WTC11 (cell line): ENCODE measurements at regions not wholly inside any gene's neighbourhood (a gene's known extent, or its start where the extent isn't known, plus 50 kb on each side); places are given as distances from the start of the nearest gene placed in this dataset.

Experiments used
- ATAC-seq: fragments of 200-7000 bp; cut with Tn5 transposase; 2 replicates; pipeline ENCODE4 v1.10.0; 2021; ENCODE audit warnings: mild to moderate bottlenecking, moderate library complexity
- CTCF ChIA-PET: fragments of 300-600 bp; sonication (Branson Sonifier 250); formaldehyde crosslinking; loops from one replicate; lab custom pipeline; 2021; ENCODE audit warnings: antibody characterized with exemption; lab: Charles Lee
- POLR2A ChIA-PET: fragments of 350-600 bp; sonication (Branson Sonifier 250); formaldehyde crosslinking; loops from one replicate; lab custom pipeline; 2021; ENCODE audit warnings: antibody characterized with exemption; lab: Charles Lee
- DNase-seq: peaks from one replicate; pipeline ENCODE4 v3.0.0; 2021; ENCODE audit warnings: low spot score
- H3K27ac Mint-ChIP-seq: 2 replicates; pipeline ENCODE4 v1.8.0; 2021; ENCODE audit warnings: mixed read lengths
- H3K27me3 Mint-ChIP-seq: 2 replicates; pipeline ENCODE4 v1.8.0; 2021; ENCODE audit warnings: low read depth, mild to moderate bottlenecking, moderate library complexity, mixed read lengths
- H3K36me3 Mint-ChIP-seq: 2 replicates; pipeline ENCODE4 v1.8.0; 2021; ENCODE audit warnings: mixed read lengths
- H3K4me1 Mint-ChIP-seq: 2 replicates; pipeline ENCODE4 v1.8.0; 2022; ENCODE audit warnings: mixed read lengths
- H3K4me3 Mint-ChIP-seq: 2 replicates; pipeline ENCODE4 v1.8.0; 2021; ENCODE audit warnings: mild to moderate bottlenecking, moderate library complexity, mixed read lengths
- H3K9me3 Mint-ChIP-seq: 2 replicates; pipeline ENCODE4 v1.8.0; 2021; ENCODE audit warnings: mixed read lengths
- ESRRA ChIP-seq: sonication (generic); formaldehyde crosslinking; IDR thresholded peaks from 2 replicates; pipeline ENCODE4 v1.8.1; 2022; ENCODE audit warnings: mild to moderate bottlenecking, missing genetic modification reagents, borderline replicate concordance
- FOXJ3 ChIP-seq: sonication (generic); formaldehyde crosslinking; IDR thresholded peaks from 2 replicates; pipeline ENCODE4 v1.9.0; 2021; ENCODE audit warnings: missing genetic modification reagents, mild to moderate bottlenecking, borderline replicate concordance
- FOXP1 ChIP-seq: sonication (generic); formaldehyde crosslinking; IDR thresholded peaks from 2 replicates; pipeline ENCODE4 v1.8.0; 2022; ENCODE audit warnings: missing genetic modification reagents, mild to moderate bottlenecking, moderate library complexity, borderline replicate concordance
- GABPB1 ChIP-seq: sonication (generic); formaldehyde crosslinking; IDR thresholded peaks from 2 replicates; pipeline ENCODE4 v1.8.1; 2023; ENCODE audit warnings: mild to moderate bottlenecking, missing genetic modification reagents
- GTF2I ChIP-seq: fragments of 250-450 bp; sonication (Bioruptor Pico); conservative IDR thresholded peaks from 2 replicates; pipeline ENCODE4 v1.4.0; 2021; ENCODE audit warnings: mild to moderate bottlenecking
- MXD4 ChIP-seq: fragments of 250-450 bp; sonication (Bioruptor Pico); IDR thresholded peaks from 2 replicates; pipeline ENCODE4 v1.8.0; 2021; ENCODE audit warnings: mild to moderate bottlenecking, moderate library complexity, borderline replicate concordance
- NR2C2 ChIP-seq: sonication (generic); formaldehyde crosslinking; IDR thresholded peaks from 2 replicates; pipeline ENCODE4 v1.8.0; 2022; ENCODE audit warnings: mild to moderate bottlenecking, missing genetic modification reagents
- RORB ChIP-seq: fragments of 250-450 bp; sonication (Bioruptor Pico); IDR thresholded peaks from 2 replicates; pipeline ENCODE4 v1.9.0; 2021; ENCODE audit warnings: mild to moderate bottlenecking
- ZNF232 ChIP-seq: sonication (generic); formaldehyde crosslinking; IDR thresholded peaks from 2 replicates; pipeline ENCODE4 v1.8.0; 2022; ENCODE audit warnings: mild to moderate bottlenecking, missing genetic modification reagents
- TF ChIP-seq, protein P1 (sequence below): sonication (generic); formaldehyde crosslinking; IDR thresholded peaks from 2 replicates; pipeline ENCODE4 v1.8.0; 2022; ENCODE audit warnings: mild to moderate bottlenecking, missing genetic modification reagents
- TF ChIP-seq, protein P2 (sequence below): fragments of 250-450 bp; sonication (Bioruptor Pico); IDR thresholded peaks from 2 replicates; pipeline ENCODE4 v1.9.0; 2021; ENCODE audit warnings: mild to moderate bottlenecking, borderline replicate concordance
- TF ChIP-seq, protein P3 (sequence below): sonication (generic); formaldehyde crosslinking; IDR thresholded peaks from 2 replicates; pipeline ENCODE4 v1.8.0; 2022; ENCODE audit warnings: mild to moderate bottlenecking, missing genetic modification reagents
- TF ChIP-seq, protein P4 (sequence below): sonication (generic); formaldehyde crosslinking; IDR thresholded peaks from 2 replicates; pipeline ENCODE4 v1.8.1; 2022; ENCODE audit warnings: low read depth, mild to moderate bottlenecking, moderate library complexity, missing genetic modification reagents, borderline replicate concordance
- TF ChIP-seq, protein P5 (sequence below): sonication (generic); formaldehyde crosslinking; IDR thresholded peaks from 2 replicates; pipeline ENCODE4 v1.8.1; 2023; ENCODE audit warnings: mild to moderate bottlenecking, missing genetic modification reagents, moderate library complexity
- TF ChIP-seq, protein P6 (sequence below): sonication (generic); formaldehyde crosslinking; IDR thresholded peaks from 2 replicates; pipeline ENCODE4 v1.8.0; 2023; ENCODE audit warnings: missing genetic modification reagents, mild to moderate bottlenecking, borderline replicate concordance
- TF ChIP-seq, protein P7 (sequence below): fragments of 250-450 bp; sonication (Bioruptor Pico); IDR thresholded peaks from 2 replicates; pipeline ENCODE4 v1.9.0; 2021; ENCODE audit warnings: moderate library complexity, mild to moderate bottlenecking, inconsistent platforms, borderline replicate concordance

DNA sequence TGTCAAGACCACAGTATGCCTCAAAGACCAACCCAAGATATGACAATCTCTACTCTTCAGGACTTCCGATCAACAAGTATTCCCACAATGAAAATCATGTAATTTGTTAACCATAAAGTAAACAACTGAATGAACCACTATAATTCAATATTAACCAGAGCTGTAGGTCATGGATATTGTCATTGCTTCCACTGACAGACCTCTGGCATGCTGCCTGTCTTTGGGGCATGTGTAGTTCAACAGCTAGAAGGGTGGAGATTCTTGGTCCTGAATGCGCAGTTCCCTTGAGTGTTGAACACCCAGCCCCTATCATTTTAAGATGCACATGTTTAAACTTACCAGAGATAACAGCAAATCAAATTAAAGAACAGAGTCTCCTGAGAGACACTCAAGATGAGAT, 283.0 kb downstream of the CEMIP2 start:
- ATAC-seq = no peak
- POLR2A ChIA-PET = no interaction called here

DNA sequence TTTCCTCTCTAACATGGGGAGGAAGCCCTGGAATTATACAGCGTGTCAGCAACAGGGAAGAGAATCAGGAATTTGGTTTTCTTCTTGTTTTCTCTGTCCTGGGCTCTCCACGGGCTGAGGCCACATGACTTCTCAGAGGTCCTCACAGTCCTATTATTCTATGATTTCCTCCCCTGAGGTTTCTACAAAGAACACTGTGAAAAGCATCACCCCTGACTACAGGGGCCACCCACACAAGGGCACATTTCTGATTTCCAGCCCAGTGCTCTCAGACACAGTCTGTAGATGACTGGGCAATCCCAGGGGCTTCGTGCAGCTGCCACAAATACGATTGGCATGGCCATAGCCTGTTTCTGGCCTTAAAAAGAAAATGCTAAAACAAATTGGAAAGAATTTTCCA, 284.9 kb downstream of the CEMIP2 start:
- no peaks in the 10 kb centered on the region for H3K27me3 Mint-ChIP-seq
- POLR2A ChIA-PET = no interaction called here
- TF ChIP-seq FOXJ3 (CRISPR knock-in tag) = no peak
- H3K4me3 Mint-ChIP-seq = no peak overlapping the region
- H3K27ac Mint-ChIP-seq = no peak overlapping the region
- H3K4me1 Mint-ChIP-seq = no peaks in the 10 kb centered on the region
- CTCF ChIA-PET = interaction anchor here (1.1 kb wide), 1 partner anchor 128 kb away, joined by 3 read pairs; no protein-coding TSS in a partner anchor
- ATAC-seq (no peak), DNase-seq (no peak)
- no peaks in the 10 kb centered on the region for H3K36me3 Mint-ChIP-seq
- H3K9me3 Mint-ChIP-seq = no peaks in the 10 kb centered on the region

More for the DNA sequence above, 283.0 kb downstream of the CEMIP2 start:
- CTCF ChIA-PET = no interaction called here
- Mint-ChIP-seq H3K36me3 (no peaks in the 10 kb centered on the region), H3K4me3 (no peak overlapping the region), H3K27ac (no peak overlapping the region), H3K4me1 (no peaks in the 10 kb centered on the region)
- TF ChIP-seq GABPB1 (CRISPR knock-in tag) (no peak), FOXJ3 (CRISPR knock-in tag) (no peak), ZNF232 (CRISPR knock-in tag) (no peak), RORB (CRISPR knock-in tag) (no peak)
- TF ChIP-seq, protein P1, sequence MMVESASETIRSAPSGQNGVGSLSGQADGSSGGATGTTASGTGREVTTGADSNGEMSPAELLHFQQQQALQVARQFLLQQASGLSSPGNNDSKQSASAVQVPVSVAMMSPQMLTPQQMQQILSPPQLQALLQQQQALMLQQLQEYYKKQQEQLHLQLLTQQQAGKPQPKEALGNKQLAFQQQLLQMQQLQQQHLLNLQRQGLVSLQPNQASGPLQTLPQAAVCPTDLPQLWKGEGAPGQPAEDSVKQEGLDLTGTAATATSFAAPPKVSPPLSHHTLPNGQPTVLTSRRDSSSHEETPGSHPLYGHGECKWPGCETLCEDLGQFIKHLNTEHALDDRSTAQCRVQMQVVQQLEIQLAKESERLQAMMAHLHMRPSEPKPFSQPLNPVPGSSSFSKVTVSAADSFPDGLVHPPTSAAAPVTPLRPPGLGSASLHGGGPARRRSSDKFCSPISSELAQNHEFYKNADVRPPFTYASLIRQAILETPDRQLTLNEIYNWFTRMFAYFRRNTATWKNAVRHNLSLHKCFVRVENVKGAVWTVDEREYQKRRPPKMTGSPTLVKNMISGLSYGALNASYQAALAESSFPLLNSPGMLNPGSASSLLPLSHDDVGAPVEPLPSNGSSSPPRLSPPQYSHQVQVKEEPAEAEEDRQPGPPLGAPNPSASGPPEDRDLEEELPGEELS (CRISPR knock-in tag) = no peak
- TF ChIP-seq, protein P2, sequence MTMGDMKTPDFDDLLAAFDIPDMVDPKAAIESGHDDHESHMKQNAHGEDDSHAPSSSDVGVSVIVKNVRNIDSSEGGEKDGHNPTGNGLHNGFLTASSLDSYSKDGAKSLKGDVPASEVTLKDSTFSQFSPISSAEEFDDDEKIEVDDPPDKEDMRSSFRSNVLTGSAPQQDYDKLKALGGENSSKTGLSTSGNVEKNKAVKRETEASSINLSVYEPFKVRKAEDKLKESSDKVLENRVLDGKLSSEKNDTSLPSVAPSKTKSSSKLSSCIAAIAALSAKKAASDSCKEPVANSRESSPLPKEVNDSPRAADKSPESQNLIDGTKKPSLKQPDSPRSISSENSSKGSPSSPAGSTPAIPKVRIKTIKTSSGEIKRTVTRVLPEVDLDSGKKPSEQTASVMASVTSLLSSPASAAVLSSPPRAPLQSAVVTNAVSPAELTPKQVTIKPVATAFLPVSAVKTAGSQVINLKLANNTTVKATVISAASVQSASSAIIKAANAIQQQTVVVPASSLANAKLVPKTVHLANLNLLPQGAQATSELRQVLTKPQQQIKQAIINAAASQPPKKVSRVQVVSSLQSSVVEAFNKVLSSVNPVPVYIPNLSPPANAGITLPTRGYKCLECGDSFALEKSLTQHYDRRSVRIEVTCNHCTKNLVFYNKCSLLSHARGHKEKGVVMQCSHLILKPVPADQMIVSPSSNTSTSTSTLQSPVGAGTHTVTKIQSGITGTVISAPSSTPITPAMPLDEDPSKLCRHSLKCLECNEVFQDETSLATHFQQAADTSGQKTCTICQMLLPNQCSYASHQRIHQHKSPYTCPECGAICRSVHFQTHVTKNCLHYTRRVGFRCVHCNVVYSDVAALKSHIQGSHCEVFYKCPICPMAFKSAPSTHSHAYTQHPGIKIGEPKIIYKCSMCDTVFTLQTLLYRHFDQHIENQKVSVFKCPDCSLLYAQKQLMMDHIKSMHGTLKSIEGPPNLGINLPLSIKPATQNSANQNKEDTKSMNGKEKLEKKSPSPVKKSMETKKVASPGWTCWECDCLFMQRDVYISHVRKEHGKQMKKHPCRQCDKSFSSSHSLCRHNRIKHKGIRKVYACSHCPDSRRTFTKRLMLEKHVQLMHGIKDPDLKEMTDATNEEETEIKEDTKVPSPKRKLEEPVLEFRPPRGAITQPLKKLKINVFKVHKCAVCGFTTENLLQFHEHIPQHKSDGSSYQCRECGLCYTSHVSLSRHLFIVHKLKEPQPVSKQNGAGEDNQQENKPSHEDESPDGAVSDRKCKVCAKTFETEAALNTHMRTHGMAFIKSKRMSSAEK (CRISPR knock-in tag) = no peak
- TF ChIP-seq, protein P3, sequence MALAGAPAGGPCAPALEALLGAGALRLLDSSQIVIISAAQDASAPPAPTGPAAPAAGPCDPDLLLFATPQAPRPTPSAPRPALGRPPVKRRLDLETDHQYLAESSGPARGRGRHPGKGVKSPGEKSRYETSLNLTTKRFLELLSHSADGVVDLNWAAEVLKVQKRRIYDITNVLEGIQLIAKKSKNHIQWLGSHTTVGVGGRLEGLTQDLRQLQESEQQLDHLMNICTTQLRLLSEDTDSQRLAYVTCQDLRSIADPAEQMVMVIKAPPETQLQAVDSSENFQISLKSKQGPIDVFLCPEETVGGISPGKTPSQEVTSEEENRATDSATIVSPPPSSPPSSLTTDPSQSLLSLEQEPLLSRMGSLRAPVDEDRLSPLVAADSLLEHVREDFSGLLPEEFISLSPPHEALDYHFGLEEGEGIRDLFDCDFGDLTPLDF = no peak
- TF ChIP-seq, protein P4, sequence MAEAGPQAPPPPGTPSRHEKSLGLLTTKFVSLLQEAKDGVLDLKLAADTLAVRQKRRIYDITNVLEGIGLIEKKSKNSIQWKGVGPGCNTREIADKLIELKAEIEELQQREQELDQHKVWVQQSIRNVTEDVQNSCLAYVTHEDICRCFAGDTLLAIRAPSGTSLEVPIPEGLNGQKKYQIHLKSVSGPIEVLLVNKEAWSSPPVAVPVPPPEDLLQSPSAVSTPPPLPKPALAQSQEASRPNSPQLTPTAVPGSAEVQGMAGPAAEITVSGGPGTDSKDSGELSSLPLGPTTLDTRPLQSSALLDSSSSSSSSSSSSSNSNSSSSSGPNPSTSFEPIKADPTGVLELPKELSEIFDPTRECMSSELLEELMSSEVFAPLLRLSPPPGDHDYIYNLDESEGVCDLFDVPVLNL (CRISPR knock-in tag) = no peak
- TF ChIP-seq, all 79 proteins: peak for 0
- DNase-seq = no peak
- Mint-ChIP-seq H3K9me3 (no peaks in the 10 kb centered on the region), H3K27me3 (no peaks in the 10 kb centered on the region)

DNA sequence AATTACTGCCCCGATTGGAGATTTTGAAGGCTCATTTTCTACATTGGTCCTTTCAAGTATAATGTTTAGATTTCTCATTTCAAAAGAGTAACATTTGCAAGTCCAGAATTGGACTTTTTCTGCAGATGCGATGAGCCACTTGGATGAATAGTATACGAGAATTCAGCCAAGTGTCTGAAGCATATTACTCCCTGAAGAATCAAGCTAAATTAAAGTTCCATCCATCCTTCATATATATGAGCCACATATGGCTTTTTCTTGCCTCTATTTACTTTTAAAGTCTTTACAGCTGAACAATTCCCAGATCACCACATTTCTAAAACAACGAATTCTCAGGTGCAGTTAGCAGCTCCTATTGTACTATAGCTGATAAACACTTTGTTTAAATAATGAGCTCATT, 288.7 kb downstream of the CEMIP2 start:
- Mint-ChIP-seq H3K27ac (no peak overlapping the region), H3K4me1 (no peaks in the 10 kb centered on the region), H3K9me3 (no peaks in the 10 kb centered on the region), H3K36me3 (no peaks in the 10 kb centered on the region), H3K27me3 (no peaks in the 10 kb centered on the region), H3K4me3 (no peak overlapping the region)
- DNase-seq = no peak
- ChIA-PET POLR2A (no interaction called here), CTCF (no interaction called here)
- TF ChIP-seq MXD4 (CRISPR knock-in tag) (no peak), GTF2I (CRISPR knock-in tag) (no peak), FOXP1 (CRISPR knock-in tag) (no peak), NR2C2 (no peak), ESRRA (CRISPR knock-in tag) (no peak)
- TF ChIP-seq, protein P5, sequence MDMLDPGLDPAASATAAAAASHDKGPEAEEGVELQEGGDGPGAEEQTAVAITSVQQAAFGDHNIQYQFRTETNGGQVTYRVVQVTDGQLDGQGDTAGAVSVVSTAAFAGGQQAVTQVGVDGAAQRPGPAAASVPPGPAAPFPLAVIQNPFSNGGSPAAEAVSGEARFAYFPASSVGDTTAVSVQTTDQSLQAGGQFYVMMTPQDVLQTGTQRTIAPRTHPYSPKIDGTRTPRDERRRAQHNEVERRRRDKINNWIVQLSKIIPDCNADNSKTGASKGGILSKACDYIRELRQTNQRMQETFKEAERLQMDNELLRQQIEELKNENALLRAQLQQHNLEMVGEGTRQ (CRISPR knock-in tag) = no peak
- TF ChIP-seq, protein P6, sequence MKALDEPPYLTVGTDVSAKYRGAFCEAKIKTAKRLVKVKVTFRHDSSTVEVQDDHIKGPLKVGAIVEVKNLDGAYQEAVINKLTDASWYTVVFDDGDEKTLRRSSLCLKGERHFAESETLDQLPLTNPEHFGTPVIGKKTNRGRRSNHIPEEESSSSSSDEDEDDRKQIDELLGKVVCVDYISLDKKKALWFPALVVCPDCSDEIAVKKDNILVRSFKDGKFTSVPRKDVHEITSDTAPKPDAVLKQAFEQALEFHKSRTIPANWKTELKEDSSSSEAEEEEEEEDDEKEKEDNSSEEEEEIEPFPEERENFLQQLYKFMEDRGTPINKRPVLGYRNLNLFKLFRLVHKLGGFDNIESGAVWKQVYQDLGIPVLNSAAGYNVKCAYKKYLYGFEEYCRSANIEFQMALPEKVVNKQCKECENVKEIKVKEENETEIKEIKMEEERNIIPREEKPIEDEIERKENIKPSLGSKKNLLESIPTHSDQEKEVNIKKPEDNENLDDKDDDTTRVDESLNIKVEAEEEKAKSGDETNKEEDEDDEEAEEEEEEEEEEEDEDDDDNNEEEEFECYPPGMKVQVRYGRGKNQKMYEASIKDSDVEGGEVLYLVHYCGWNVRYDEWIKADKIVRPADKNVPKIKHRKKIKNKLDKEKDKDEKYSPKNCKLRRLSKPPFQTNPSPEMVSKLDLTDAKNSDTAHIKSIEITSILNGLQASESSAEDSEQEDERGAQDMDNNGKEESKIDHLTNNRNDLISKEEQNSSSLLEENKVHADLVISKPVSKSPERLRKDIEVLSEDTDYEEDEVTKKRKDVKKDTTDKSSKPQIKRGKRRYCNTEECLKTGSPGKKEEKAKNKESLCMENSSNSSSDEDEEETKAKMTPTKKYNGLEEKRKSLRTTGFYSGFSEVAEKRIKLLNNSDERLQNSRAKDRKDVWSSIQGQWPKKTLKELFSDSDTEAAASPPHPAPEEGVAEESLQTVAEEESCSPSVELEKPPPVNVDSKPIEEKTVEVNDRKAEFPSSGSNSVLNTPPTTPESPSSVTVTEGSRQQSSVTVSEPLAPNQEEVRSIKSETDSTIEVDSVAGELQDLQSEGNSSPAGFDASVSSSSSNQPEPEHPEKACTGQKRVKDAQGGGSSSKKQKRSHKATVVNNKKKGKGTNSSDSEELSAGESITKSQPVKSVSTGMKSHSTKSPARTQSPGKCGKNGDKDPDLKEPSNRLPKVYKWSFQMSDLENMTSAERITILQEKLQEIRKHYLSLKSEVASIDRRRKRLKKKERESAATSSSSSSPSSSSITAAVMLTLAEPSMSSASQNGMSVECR = no peak
- TF ChIP-seq, protein P7, sequence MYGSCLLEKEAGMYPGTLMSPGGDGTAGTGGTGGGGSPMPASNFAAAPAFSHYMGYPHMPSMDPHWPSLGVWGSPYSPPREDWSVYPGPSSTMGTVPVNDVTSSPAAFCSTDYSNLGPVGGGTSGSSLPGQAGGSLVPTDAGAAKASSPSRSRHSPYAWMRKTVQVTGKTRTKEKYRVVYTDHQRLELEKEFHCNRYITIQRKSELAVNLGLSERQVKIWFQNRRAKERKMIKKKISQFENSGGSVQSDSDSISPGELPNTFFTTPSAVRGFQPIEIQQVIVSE = no peak
- no peak for ATAC-seq
